ENCODE measurements at regions not wholly inside any gene's neighbourhood (a gene's known extent, or its start where the extent isn't known, plus 50 kb on each side); places are given as distances from the start of the nearest gene placed in this dataset.

- no peak for DNase-seq (ENCODE audit: low spot score)
Measured at GRCh38 chr6:134117409-134117808, 65.0 kb upstream of the SLC2A12 start.

DNA sequence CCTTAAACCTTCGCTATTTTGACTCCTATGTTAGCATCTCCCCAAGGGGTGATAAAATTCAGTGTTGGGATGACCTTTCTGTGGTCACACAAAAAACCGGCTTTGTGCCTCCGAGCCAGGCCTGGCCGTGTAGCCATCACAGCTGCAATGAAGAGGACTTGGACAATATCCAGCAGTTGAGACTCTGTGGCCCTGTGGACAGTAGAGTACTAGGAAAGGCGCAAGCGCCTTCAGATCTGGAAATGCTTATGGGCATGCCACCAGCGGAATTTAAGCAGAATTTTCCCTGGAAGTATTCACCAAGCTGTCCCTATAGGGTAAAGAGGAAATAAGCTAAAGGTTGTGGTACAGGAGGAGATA, 63.3 kb upstream of the SLC2A12 start:
- no peak for DNase-seq (ENCODE audit: low spot score)

DNA sequence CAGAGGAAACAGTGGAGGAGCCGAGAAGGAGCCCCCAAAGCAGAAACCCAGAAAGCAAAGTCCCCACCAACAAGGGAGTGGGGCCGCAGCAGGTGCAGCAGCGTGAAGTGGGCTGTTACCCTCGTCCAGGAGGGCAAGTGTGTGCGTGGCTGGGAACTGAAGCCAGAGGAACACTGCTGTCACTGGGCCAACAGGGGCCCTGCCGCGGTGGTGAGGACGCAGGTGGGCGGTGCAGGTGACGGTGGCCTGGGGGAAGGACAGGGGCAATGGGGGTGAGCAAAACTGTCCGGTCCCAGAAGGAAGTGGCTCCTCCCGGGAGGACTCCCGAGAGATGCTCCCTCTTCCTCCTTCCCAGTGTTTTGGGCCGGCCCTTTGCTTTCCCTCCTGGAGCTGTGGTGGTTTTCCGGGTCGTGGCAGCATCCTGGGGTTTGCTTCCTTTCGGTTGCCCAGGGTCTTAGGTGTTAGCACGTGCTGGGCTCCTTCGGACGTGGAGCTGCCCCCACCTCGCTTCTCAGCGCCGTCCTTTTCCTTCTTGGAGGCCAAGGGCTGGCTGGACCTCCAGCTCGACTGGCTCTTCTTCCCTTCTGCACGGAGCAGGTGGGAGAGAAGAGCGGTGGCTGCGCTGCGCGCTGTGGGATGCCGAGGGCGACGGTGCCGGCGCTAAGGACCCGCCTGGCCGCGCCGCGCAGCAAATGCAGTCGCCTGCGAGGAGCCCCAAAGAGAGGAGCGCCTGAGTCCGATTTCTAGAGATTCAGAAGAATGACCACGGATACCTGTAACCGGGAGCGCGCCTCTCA, 62.7 kb upstream of the SLC2A12 start:
- DNase-seq (ENCODE audit: low spot score) = no peak

DNA sequence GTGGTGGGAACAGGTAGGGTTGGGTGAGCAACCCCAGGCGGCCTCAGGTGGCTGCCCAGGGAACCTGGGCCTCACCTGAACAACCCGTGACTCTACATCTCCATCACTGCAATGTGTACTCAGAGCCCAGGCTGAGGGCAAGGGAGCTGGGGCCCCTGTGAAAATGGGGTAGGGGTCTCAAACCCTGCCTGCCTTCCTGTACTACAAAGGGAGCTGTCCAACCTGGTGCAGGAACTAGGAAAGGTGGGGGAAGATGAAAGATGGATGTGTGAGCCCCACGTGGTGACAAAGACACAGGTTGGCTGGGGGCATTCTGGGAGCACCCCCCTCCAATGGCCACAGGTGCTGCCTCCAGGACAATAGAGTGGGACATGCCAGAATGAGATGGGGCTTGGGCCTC, 62.1 kb upstream of the SLC2A12 start:
- DNase-seq (ENCODE audit: low spot score) = no peak

- no peak for DNase-seq (ENCODE audit: low spot score)
Measured at GRCh38 chr6:134111726-134112125, 59.3 kb upstream of the SLC2A12 start.

DNA sequence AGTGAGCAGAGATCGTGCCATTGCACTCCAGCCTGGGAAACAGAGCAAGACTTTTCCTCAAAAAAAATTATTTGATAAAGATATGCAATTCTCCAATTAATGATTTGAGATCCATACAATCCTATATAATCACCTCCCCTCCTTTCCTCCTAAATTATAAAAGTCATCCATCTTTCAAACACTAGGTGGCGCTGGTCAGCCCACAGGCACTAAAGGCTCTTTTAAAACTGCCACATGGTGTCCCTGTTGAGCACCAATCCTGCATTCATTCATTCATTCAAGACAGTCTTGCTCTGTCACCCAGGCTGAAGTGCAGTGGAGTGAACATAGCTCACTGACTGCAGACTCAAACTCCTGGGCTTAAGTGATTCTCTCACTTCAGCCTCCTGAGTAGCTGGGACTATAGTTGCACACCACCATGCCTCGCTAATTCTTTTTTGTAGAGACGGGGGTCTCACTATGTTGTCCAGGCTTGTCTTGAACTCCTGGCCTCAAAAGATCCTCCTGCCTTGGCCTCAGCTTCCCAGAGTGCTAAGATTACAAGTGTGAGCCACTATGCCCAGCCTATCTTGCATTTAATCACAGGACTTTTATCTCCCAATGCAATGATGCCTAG, 58.7 kb upstream of the SLC2A12 start:
- peak; percentile 70 for DNase-seq (ENCODE audit: low spot score)

- no peak for DNase-seq (ENCODE audit: low spot score)
Measured at GRCh38 chr6:134106702-134107101, 54.3 kb upstream of the SLC2A12 start.

DNA sequence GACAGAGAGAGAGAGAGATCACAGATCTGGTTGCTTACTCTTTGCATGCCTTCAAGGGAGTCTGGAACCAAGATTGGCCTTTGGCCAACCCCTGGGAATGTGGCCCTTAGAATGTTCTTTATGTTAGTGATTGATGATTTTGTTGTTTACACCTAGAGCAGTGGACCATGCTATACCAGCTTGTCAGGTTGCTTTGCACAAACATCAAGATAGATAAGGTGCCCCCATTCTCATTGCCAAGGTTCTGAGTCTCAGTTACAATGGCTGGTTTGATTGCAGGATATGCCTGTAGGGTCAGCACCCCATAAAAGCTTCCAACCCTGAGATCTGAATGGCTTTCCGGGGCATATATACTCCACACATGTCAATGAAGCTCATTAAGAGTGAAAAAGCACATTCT, 53.5 kb upstream of the SLC2A12 start:
- DNase-seq (ENCODE audit: low spot score) = no peak

- DNase-seq (ENCODE audit: low spot score) = no peak
Measured at GRCh38 chr6:134103006-134103405, 50.6 kb upstream of the SLC2A12 start.
